Hepatocyte (in vitro differentiated cells): ENCODE measurements at regions not wholly inside any gene's neighbourhood (a gene's known extent, or its start where the extent isn't known, plus 50 kb on each side); places are given as distances from the start of the nearest gene placed in this dataset.

Source experiments
- CTCF ChIP-seq: fragments of 200-600 bp; sonication (generic); IDR thresholded peaks from 2 replicates; pipeline ENCODE4 v1.5.1; 2016; ENCODE audit warnings: antibody characterized with exemption, mild to moderate bottlenecking; ENCODE audit not compliant: poor library complexity
- EZH2 ChIP-seq: fragments of 200-600 bp; sonication (generic); IDR thresholded peaks from 2 replicates; pipeline ENCODE4 v1.6.1; 2016; ENCODE audit warnings: antibody characterized with exemption, mild to moderate bottlenecking, borderline replicate concordance

GRCh38 chr4:38354872-38355271 lies 309.1 kb upstream of the KLF3 start:
- no peak for TF ChIP-seq CTCF
- TF ChIP-seq EZH2: no peak
